SK-N-SH (cell line): ENCODE measurements at regions not wholly inside any gene's neighbourhood (a gene's known extent, or its start where the extent isn't known, plus 50 kb on each side); places are given as distances from the start of the nearest gene placed in this dataset.

Experiments
- CHD2 ChIP-seq: fragments of 150-350 bp; IDR thresholded peaks from 2 replicates; pipeline ENCODE4 v1.6.1; 2018; ENCODE audit warnings: low read length; ENCODE audit not compliant: partially characterized antibody
- CTCF ChIP-seq: fragments of 200-600 bp; sonication (generic); IDR thresholded peaks from 2 replicates; pipeline ENCODE4 v1.6.1; 2017; ENCODE audit warnings: antibody characterized with exemption, mild to moderate bottlenecking, moderate library complexity
- EZH2phosphoT487 ChIP-seq: fragments of 200-600 bp; sonication (generic); IDR thresholded peaks from 2 replicates; pipeline ENCODE4 v1.6.1; 2017; ENCODE audit warnings: low read depth, mixed run types, mild to moderate bottlenecking, antibody characterized with exemption, moderate library complexity, borderline replicate concordance
- GABPA ChIP-seq: IDR thresholded peaks from 2 replicates; pipeline ENCODE4 v1.4.0; 2012; ENCODE audit warnings: low read depth, mild to moderate bottlenecking
- MEF2A ChIP-seq: IDR thresholded peaks from 2 replicates; pipeline ENCODE4 v1.4.0; 2012; ENCODE audit warnings: low read depth, borderline replicate concordance
- RAD21 ChIP-seq: IDR thresholded peaks from 2 replicates; pipeline ENCODE4 v1.6.1; 2012; ENCODE audit warnings: mild to moderate bottlenecking, low read length
- TF ChIP-seq, protein P1 (sequence below): IDR thresholded peaks from 2 replicates; pipeline ENCODE4 v1.6.1; 2012; ENCODE audit warnings: mild to moderate bottlenecking, low read depth, low read length, moderate library complexity

DNA sequence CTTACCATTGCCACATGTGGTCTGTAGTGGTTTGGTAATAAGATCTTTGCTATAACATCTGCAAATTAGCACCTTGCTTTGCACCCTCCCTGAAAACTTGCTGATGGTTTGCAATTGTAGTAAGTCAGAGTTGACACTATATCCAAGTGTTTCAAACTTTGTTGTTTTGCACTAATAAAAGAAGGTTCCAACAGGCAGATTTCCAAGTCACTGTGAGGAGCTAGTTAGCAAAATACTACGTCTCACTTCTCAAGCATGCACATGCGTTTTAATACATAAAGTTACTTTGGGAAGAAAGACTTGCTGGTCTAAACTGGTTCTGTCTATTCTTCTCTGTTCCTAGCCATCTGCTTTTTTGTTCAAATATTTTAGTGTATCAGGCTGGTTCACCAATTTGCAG is 103.7 kb upstream of the ZNF521 start:
- TF ChIP-seq MEF2A, result no peak
- no peak for TF ChIP-seq CTCF
- TF ChIP-seq EZH2phosphoT487, result no peak
- no peak for TF ChIP-seq RAD21
- TF ChIP-seq, protein P1, sequence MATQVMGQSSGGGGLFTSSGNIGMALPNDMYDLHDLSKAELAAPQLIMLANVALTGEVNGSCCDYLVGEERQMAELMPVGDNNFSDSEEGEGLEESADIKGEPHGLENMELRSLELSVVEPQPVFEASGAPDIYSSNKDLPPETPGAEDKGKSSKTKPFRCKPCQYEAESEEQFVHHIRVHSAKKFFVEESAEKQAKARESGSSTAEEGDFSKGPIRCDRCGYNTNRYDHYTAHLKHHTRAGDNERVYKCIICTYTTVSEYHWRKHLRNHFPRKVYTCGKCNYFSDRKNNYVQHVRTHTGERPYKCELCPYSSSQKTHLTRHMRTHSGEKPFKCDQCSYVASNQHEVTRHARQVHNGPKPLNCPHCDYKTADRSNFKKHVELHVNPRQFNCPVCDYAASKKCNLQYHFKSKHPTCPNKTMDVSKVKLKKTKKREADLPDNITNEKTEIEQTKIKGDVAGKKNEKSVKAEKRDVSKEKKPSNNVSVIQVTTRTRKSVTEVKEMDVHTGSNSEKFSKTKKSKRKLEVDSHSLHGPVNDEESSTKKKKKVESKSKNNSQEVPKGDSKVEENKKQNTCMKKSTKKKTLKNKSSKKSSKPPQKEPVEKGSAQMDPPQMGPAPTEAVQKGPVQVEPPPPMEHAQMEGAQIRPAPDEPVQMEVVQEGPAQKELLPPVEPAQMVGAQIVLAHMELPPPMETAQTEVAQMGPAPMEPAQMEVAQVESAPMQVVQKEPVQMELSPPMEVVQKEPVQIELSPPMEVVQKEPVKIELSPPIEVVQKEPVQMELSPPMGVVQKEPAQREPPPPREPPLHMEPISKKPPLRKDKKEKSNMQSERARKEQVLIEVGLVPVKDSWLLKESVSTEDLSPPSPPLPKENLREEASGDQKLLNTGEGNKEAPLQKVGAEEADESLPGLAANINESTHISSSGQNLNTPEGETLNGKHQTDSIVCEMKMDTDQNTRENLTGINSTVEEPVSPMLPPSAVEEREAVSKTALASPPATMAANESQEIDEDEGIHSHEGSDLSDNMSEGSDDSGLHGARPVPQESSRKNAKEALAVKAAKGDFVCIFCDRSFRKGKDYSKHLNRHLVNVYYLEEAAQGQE, result no peak
- TF ChIP-seq GABPA, result no peak
- no peak for TF ChIP-seq CHD2
